ENCODE measurements at regions not wholly inside any gene's neighbourhood (a gene's known extent, or its start where the extent isn't known, plus 50 kb on each side); places are given as distances from the start of the nearest gene placed in this dataset.

- TF ChIP-seq CTCF (IDR thresholded peaks at IDR 0.05): no peak
- no peak for TF ChIP-seq POLR2A (IDR thresholded peaks at IDR 0.05)
- no peak for TF ChIP-seq POLR2AphosphoS5 (IDR thresholded peaks at IDR 0.05; ENCODE audit: insufficient read depth in 1 of 2, low read depth in 1 of 2)
These were observed 199.5 kb upstream of the TMEM196 start for GRCh38 chr7:19972876-19973275.

All from vagina (tissue), 2 donors.